GM12892 (cell line): ENCODE measurements at regions not wholly inside any gene's neighbourhood (a gene's known extent, or its start where the extent isn't known, plus 50 kb on each side); places are given as distances from the start of the nearest gene placed in this dataset.

Experiments
- POLR2A ChIP-seq: IDR thresholded peaks from 2 replicates; pipeline ENCODE4 v1.6.1; 2011; ENCODE audit warnings: low read depth, low read length, control low read depth
- TAF1 ChIP-seq: IDR thresholded peaks from 2 replicates; pipeline ENCODE4 v1.6.1; 2011; ENCODE audit warnings: low read depth, mild to moderate bottlenecking, control low read depth, low read length, borderline replicate concordance

GRCh38 chr5:163649514-163649913 lies 144.1 kb downstream of the MAT2B start:
- no peak for TF ChIP-seq POLR2A
- TF ChIP-seq TAF1 = no peak
